Fibroblast of villous mesenchyme (primary cell): ENCODE measurements at regions not wholly inside any gene's neighbourhood (a gene's known extent, or its start where the extent isn't known, plus 50 kb on each side); places are given as distances from the start of the nearest gene placed in this dataset.

Experiments used
- DNase-seq: peaks from one replicate; pipeline ENCODE4 v3.0.0-alpha.2; 2010; ENCODE audit warnings: low read depth
- H3K4me3 ChIP-seq: 2 replicates; pipeline ENCODE4 v1.5.1; 2011; ENCODE audit warnings: low read depth, mild to moderate bottlenecking, low read length
- TF ChIP-seq, protein P1 (sequence below): IDR thresholded peaks from 2 replicates; pipeline ENCODE4 v1.5.1; 2012; ENCODE audit warnings: low read depth, mild to moderate bottlenecking, low read length; ENCODE audit not compliant: insufficient read depth

DNA sequence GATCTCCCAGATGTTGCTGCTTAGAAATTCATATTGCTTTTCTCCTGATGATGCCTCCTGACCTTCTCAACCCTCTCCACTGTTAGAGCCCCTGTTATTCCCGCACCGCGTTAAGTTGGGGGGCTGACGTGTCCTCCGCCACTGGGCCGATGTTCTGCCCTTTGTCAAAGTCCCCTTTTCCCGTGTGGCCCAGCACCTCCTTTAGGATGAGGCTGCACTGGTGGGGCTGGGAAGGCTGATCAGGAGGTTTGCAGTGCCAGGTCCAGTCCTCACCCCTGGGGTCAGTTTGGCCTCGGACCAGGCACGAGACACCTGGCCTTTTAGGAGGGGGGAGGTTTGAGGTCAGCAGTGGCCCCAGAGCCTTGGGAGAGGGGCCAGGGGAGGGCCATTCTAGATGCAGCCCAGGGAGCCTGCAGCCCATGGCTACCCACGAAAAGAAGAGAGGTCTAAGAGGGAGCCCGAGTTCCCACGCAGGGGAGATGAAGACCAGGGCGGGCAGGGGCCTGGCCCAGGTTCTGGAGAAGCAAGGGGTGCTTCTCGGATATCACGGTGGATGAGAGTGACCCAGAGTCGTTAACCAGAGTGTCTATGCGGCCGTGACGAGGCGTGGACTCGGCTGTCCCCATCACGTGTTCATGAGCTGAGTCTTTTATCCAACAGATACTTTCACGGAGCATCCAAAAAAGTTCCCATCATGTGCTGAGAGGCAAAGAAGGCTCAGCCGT lies 150.4 kb downstream of the DNAJB6 start:
- H3K4me3 ChIP-seq, result no peak overlapping the region
- TF ChIP-seq, protein P1, sequence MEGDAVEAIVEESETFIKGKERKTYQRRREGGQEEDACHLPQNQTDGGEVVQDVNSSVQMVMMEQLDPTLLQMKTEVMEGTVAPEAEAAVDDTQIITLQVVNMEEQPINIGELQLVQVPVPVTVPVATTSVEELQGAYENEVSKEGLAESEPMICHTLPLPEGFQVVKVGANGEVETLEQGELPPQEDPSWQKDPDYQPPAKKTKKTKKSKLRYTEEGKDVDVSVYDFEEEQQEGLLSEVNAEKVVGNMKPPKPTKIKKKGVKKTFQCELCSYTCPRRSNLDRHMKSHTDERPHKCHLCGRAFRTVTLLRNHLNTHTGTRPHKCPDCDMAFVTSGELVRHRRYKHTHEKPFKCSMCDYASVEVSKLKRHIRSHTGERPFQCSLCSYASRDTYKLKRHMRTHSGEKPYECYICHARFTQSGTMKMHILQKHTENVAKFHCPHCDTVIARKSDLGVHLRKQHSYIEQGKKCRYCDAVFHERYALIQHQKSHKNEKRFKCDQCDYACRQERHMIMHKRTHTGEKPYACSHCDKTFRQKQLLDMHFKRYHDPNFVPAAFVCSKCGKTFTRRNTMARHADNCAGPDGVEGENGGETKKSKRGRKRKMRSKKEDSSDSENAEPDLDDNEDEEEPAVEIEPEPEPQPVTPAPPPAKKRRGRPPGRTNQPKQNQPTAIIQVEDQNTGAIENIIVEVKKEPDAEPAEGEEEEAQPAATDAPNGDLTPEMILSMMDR, result no peak
- no peak for DNase-seq

DNA sequence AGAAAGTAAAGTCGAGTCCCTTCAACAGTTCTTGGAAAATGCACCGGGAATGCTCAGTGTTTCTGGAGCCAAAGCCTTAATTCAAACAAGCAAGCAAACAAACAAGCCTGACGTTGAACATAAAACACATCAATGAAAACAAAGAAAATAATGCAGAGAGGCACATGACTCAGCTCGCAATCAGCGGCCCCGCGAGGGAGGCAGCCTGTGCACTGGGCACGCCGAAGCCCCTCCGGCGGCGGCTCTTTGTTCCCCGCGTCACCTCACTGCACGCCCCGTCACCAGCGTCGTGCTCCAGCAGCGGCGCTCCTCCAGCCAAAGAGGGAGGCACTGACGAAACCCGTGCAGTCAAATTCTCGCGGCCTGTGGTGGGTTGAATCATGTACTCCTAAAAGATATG lies 151.5 kb downstream of the DNAJB6 start:
- TF ChIP-seq, protein P1, result no peak
- no peak for DNase-seq

DNA sequence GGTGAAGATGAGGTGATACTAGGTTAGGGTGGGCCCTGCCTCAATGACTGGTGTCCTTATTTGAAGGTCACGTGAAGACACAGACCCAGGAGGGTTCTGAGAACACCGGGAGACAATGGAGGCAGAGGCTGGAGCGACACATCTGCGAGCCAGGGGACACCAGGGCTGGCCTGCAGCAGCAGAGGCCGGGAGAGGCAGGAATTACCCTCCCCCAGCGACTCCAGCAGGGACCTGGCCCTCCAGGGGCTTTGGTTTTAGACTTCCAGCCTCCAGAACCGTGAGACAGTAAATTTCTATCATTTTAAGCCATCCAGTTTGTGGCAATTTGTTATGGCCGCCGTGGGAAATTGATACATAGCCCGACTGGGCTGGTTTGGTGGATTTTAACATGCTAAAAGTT lies 152.2 kb downstream of the DNAJB6 start:
- DNase-seq, result no peak
- no peak overlapping the region for H3K4me3 ChIP-seq
- TF ChIP-seq, protein P1, result no peak

More for the DNA sequence above, 151.5 kb downstream of the DNAJB6 start:
- no peak overlapping the region for H3K4me3 ChIP-seq
